Endometrium (tissue), 2 donors: ENCODE measurements at regions not wholly inside any gene's neighbourhood (a gene's known extent, or its start where the extent isn't known, plus 50 kb on each side); places are given as distances from the start of the nearest gene placed in this dataset.
"Not testable (repeated sequence)": the region's sequence is repeated elsewhere in the genome, so short reads cannot be mapped to it uniquely, and the experiment has no call there.

Experiments
- FAIRE-seq: peaks from 2 replicates; lab custom pipeline; 2012; peaks lifted over from hg19 to GRCh38; lab: Jason Lieb, UNC
- donor health status: control.
- donor health status: control.

DNA sequence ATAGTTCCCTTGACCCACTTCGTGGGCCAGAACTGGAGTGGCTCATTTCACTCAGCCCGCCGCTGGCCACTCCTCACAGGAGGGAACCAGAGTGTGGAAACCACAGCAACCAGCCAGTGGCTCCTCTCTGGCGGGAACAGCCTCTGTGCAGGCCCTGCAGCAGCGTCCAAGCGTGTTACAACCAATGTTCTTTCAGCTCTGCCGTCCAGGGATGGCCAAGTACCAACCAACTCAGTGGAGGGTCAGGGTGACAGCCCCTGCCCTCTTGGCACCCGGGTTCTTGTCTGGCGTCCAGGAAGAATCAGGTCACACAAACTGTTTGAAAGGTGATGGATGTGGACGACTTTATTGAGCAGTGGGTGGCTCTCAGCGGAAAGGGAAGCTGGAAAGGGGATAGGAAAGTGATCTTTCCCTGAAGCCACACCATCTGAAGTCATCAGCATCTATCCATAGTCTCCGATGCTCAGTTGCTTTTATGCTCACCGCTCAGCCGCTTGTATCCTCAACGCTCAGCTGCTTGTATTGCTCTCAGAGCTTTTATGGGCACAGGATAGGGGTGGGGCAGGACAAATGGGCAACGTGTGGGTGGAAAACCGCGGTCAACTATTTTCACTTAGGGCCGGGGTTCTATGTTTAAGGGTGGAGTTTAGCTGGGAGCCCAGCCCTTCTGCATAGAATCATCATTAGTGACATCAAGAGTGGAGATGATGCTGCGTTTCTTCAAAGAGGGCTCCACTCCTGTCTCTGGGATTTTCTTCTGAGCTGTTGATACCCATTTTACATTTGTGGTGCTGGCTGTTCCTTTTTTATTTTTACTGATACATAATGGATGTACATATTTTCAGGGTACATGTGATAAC, 250.2 kb downstream of the RRAGC start:
- FAIRE-seq = no peak

GRCh38 chr1:38608202-38608864, 251.2 kb downstream of the RRAGC start:
- no peak for FAIRE-seq

- no peak for FAIRE-seq
Measured at GRCh38 chr1:38607526-38607925, 252.0 kb downstream of the RRAGC start.

GRCh38 chr1:38605063-38605462, 254.5 kb downstream of the RRAGC start:
- no peak for FAIRE-seq

GRCh38 chr1:38603907-38604306, 255.7 kb downstream of the RRAGC start:
- FAIRE-seq = no peak

GRCh38 chr1:38600905-38601304, 258.7 kb downstream of the RRAGC start:
- FAIRE-seq = no peak

GRCh38 chr1:38600286-38600685, 259.3 kb downstream of the RRAGC start:
- FAIRE-seq = no peak

DNA sequence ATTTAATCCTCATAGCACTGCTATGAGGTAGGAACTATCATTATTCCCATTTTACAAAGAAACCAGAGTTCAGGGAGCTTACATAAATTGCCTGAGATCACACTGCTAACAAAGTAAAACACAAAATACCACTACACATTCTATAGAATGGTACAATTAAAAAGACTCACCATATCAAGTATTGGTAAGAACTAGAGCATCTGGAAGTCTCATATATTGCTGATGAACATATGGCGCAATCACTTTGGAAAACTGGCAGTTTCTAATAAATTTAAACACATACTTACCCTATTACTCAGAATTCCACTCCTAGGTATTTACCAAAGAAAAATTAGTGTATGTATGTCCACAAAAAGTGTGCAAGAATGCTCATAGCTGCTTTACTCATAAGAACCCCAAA, 261.5 kb downstream of the RRAGC start:
- FAIRE-seq = no peak

GRCh38 chr1:38589036-38589435, 270.5 kb downstream of the RRAGC start:
- no peak for FAIRE-seq

- no peak for FAIRE-seq
Measured at GRCh38 chr1:38587766-38588165, 271.8 kb downstream of the RRAGC start.

DNA sequence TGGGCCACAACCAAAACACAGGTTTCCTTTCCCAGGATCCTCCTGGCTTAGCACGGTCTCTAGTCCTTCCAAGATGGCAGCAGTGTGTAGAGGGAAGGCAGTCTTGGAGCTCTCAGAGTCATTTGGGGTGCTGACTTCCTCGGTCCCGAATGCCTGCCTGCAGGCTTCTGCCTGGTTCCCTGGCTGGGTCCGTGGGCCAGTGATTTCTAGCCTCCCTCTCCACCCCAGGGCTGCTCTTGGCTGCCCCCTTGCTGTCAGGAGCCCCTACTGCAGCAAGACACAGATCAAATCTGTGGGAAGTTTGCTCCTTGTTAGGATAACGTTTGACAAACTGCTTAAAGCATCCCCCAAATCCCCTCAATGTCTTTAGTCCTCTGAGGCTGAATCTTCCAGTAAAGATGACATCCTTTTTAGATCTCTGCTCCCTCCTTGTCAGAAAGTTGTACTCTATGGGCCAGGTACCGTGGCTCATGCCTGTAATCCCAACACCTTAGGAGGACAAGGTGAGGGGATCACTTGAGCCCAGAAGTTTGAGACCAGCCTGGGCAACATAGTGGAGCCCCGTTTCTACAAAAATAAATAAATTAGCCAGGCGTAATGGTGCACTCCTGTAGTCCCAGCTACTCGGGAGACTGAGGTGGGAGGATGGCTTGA, 272.5 kb downstream of the RRAGC start:
- FAIRE-seq = no peak

GRCh38 chr1:38585971-38586370, 273.6 kb downstream of the RRAGC start:
- FAIRE-seq = no peak

DNA sequence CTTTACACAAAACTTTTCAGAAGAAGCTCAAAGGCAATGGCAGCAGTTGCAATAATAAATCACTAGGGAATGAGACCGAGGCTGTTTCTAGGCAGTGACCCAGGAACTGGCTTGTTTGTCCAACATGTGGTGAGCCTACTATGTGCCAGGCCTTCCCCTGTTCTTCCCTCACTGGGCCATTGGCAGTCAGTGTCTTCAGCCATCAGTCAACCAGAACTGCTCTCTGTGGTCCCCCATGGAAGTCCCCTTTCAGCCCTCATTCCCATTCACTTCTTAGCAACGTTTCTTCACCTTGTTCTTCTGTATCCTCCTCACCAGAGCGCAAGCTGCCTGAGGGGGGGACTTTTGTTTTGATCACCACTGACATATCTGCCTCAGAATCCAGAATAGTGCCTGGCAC, 274.1 kb downstream of the RRAGC start:
- FAIRE-seq = no peak

DNA sequence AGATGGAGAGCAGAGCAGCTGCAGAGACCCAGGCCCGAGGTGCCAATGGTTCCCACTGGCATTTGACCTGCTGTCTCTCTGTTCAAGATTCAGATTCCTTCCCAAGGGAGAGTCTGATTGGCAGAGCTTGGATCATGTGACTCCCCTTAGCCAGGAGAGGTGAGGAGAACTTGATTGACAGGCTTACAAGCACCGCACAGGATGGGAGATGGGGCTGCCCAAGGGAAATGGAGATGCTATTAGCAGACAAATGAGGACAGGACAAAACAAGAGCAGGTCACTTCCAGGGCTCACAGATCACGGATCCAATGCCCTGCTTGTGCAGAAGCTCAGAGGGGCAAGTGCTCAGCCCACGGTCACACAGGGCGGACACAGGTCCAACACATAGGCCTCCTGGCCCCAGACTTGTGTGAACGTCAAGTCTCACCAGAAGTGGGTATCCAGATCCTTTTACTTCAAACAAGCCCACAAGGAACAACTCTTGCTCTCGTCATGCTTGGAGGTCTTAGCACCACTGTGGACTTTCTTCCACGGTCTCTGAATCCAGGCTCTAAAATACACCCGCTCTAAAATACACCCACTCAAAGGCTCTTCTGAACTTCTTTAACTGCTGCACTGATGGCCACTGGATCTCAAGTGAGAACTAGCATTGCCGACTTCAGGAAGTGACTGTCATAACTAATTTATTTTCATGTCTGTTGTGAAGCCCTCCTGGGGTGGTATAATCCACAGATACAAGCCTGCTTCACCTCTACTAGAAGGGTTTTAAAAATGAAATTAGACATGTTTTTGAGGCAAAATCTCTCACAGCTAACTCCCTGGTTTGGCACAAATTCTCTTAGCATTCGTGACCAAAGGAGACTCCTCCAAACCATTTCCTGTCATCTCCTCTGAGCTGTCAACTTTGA, 274.9 kb downstream of the RRAGC start:
- no peak for FAIRE-seq

DNA sequence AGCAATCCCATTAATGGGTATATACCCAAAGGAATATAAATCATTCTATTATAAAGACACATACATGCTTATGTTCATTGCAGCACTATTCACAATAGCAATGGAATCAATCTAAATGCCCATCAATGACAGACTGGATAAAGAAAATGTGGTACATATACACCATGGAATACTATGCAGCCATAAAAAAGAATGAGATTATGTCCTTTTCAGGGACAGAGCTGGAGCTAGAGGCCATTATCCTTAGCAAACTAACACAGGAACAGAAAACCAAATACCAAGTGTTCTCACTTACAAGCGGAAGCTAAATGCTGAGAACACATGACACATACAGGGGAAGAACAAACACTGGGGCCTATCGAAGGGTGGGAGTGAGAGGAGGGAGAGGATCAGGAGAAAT, 276.3 kb downstream of the RRAGC start:
- FAIRE-seq = not testable (repeated sequence)

DNA sequence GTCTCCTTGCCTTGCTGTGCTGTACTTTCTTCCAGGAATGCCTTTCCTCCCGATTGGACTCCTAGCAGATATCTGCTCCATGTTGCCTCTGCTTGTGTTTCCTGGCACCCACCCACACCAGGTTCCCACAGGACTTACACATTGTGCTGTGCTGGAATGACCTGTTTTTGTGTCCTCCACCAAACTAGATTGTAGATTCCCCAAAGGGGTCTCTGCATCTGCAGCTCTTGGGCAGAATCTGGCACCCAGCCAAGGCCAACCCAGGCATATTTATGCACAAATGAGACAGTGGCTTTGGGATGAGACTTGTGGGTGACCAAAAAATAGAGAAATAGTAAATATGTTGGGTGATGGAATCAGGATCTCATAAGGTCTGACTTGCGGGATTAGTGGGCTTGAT, 278.2 kb downstream of the RRAGC start:
- no peak for FAIRE-seq

DNA sequence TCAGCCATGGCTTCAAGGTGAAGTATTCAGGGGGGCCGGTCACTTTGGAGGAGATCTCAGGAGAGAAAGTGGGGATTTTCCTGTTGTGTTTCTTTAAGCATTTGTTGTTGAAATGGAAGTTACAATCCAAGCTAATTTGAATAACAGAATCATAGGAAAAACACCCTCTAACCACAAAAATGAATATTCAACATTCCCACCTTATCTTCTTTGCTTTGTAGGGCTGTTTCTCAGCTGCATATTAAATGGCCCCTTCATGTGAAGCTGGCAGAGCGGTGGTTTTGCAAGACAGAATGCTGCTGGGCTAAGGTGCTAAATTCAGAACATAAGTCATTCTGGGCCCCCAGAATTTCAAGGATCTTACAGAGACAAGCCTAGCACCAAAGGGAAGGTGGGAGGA, 279.0 kb downstream of the RRAGC start:
- no peak for FAIRE-seq

DNA sequence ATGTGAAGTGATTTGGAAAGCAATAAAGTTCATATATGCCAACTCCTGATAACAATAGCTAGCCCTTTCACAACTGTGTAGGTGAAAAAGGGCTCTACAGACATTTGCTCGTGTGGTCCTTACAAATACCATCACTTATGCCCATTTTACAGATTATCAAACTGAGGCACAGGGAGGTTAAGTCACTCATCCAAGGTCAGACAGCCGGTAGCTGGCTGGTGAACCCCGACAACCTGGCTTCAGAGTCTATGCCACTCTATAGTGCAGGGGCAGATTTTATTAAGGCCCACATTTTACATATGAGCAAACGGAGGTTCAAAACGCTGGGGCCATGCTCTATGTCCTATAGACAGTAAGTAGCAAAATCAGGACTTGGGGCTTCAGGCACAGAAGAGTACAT, 280.5 kb downstream of the RRAGC start:
- no peak for FAIRE-seq

DNA sequence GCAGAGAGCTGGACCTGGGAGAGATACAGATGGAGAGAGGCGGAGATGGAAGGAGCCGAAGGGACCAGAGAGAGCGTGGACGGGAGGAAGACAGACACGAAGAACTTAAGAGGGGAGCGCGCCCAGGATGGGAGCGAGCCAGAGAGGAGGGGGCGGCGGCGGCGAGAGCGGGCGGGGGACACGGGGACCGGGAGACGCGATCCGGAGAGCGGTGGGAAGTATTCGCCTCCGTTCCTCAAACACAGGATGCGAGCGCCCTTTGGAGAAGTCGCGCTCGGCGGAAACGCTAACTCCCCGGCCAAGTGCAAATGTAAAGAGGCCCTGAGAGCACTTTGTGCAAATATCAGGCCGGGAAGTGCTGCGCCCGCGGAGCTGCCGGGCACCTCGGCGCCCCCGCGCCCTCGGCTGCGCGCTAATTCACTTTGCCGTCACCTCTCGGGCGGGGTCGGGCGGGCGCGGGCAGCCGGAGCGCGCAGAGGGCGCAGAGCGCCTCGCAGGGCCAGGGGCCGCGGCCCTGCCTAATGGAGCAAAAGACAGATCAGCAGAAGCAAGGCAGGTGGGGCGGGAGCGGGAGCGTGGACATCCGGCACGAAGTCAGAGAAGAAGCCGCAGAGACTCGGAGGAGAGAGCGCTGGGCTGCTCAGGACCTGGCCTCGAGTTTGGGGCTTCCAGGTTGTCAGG, 281.2 kb downstream of the RRAGC start:
- FAIRE-seq = no peak

DNA sequence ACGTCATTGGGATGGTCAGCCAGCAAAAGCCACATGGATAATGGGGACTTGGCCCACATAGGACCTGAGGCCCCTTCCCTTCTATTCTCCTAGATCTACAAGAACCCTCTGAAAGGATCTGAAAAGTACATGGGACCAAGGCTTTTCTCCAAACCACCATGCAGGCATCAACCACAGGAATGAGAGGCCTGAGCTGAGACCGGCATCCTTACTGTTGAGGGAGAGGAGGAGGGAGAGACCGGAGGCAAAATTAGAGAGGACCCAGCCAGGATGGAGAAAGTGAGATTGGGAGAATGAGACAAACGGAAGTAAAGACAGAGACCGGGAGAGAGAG, 281.7 kb downstream of the RRAGC start:
- FAIRE-seq = no peak

DNA sequence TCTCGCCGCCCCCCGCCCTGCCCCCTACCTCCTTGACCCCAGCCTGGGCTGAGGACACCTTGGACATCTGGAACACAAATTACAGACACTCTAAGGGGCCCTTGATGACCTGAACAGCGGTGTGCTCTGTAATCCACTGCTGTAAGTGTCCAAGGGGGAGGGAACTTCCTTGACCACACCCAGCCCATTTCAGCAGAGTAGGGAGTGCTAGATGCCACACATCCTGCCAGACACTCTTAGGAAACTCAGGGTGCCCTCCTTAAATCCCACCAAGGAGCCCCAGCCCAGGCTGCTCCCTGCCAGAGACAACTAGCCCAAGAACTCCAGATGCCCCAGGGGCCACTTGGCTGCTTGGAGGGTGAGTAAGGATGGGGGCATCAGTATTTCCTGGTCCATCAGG, 282.2 kb downstream of the RRAGC start:
- FAIRE-seq = no peak

- FAIRE-seq = no peak
Measured at GRCh38 chr1:38576241-38576640, 283.3 kb downstream of the RRAGC start.
